Astrocyte (in vitro differentiated cells and primary cell): ENCODE measurements at regions not wholly inside any gene's neighbourhood (a gene's known extent, or its start where the extent isn't known, plus 50 kb on each side); places are given as distances from the start of the nearest gene placed in this dataset.

Experiments
- EZH2 ChIP-seq: IDR thresholded peaks from 2 replicates; pipeline ENCODE4 v1.6.1; 2012; ENCODE audit warnings: mild to moderate bottlenecking, low read length, inconsistent platforms; ENCODE audit not compliant: insufficient read depth
- TF ChIP-seq, protein P1 (sequence below): IDR thresholded peaks from 2 replicates; pipeline ENCODE4 v1.5.1; 2011; ENCODE audit warnings: low read depth, mild to moderate bottlenecking, inconsistent platforms, low read length, moderate library complexity; ENCODE audit not compliant: insufficient read depth

DNA sequence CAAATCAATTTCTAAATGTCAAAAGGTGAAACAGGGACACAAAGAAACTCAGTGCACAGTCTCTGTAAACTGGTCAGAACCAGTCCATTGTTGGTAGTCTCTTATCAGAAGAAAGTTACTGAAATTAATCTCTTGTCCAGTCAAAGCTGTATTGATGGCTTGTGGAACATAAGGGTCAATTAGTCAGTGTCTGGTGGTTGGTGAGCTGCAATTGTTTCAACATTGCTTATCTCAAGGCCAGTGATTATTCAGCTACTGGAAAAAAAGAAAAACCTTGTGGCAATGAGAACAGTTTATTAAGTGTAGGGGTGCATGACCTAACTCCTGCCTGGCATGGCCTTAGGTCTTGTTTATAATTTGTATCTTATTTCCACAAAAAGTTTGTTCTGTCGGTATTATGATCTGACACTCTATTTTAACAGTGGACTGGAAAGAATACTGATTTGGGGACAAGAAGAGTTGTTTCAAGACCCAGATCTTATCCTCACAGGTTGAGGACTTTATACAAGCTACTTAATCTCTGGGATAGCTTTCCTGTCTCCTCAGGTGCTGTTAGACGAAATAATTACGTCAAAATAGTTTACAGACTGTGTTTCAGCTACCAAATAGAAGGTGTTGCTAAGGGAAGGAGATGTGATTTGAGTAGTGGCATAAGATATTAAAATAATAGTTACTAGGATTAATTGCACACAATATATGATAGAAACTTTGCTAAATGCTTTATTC, 520.0 kb upstream of the IRAK1BP1 start:
- no peak for TF ChIP-seq EZH2
- TF ChIP-seq, protein P1, sequence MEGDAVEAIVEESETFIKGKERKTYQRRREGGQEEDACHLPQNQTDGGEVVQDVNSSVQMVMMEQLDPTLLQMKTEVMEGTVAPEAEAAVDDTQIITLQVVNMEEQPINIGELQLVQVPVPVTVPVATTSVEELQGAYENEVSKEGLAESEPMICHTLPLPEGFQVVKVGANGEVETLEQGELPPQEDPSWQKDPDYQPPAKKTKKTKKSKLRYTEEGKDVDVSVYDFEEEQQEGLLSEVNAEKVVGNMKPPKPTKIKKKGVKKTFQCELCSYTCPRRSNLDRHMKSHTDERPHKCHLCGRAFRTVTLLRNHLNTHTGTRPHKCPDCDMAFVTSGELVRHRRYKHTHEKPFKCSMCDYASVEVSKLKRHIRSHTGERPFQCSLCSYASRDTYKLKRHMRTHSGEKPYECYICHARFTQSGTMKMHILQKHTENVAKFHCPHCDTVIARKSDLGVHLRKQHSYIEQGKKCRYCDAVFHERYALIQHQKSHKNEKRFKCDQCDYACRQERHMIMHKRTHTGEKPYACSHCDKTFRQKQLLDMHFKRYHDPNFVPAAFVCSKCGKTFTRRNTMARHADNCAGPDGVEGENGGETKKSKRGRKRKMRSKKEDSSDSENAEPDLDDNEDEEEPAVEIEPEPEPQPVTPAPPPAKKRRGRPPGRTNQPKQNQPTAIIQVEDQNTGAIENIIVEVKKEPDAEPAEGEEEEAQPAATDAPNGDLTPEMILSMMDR, result no peak
